ENCODE measurements at regions not wholly inside any gene's neighbourhood (a gene's known extent, or its start where the extent isn't known, plus 50 kb on each side); places are given as distances from the start of the nearest gene placed in this dataset.

GRCh38 chr16:61042737-61043136 is 993.5 kb downstream of the CDH8 start:
- TF ChIP-seq POLR2AphosphoS5 (IDR thresholded peaks at IDR 0.05; ENCODE audit: low read depth, low read length), result no peak
- no peak for TF ChIP-seq FOXP2 (optimal IDR thresholded peaks at IDR 0.05; ENCODE audit: borderline replicate concordance, extremely low read depth, extremely low read length, insufficient read depth)
- no peak for TF ChIP-seq TAF1 (IDR thresholded peaks at IDR 0.05; ENCODE audit: borderline replicate concordance, insufficient read depth, low read length)
- TF ChIP-seq REST (IDR thresholded peaks at IDR 0.05; ENCODE audit: insufficient read depth in 1 of 2, low read depth in 2 of 2, low read length in 2 of 2), result peak; percentile 66 to 93; a peak in 3 of 4 replicates
- no peak for TF ChIP-seq SIN3A (IDR thresholded peaks at IDR 0.05; ENCODE audit: borderline replicate concordance, insufficient read depth, low read length)

GRCh38 chr16:61030616-61031015 is 1005.6 kb downstream of the CDH8 start:
- TF ChIP-seq SIN3A (IDR thresholded peaks at IDR 0.05; ENCODE audit: borderline replicate concordance, insufficient read depth, low read length) (no peak), REST (IDR thresholded peaks at IDR 0.05; ENCODE audit: insufficient read depth in 1 of 2, low read depth in 2 of 2, low read length in 2 of 2) (no peak), POLR2AphosphoS5 (IDR thresholded peaks at IDR 0.05; ENCODE audit: low read depth, low read length) (no peak), FOXP2 (optimal IDR thresholded peaks at IDR 0.05; ENCODE audit: borderline replicate concordance, extremely low read depth, extremely low read length, insufficient read depth) (no peak), TAF1 (IDR thresholded peaks at IDR 0.05; ENCODE audit: borderline replicate concordance, insufficient read depth, low read length) (no peak)

- TF ChIP-seq SIN3A (IDR thresholded peaks at IDR 0.05; ENCODE audit: borderline replicate concordance, insufficient read depth, low read length) (no peak), REST (IDR thresholded peaks at IDR 0.05; ENCODE audit: insufficient read depth in 1 of 2, low read depth in 2 of 2, low read length in 2 of 2) (no peak), TAF1 (IDR thresholded peaks at IDR 0.05; ENCODE audit: borderline replicate concordance, insufficient read depth, low read length) (no peak), FOXP2 (optimal IDR thresholded peaks at IDR 0.05; ENCODE audit: borderline replicate concordance, extremely low read depth, extremely low read length, insufficient read depth) (no peak), POLR2AphosphoS5 (IDR thresholded peaks at IDR 0.05; ENCODE audit: low read depth, low read length) (no peak)
These were observed 1011.9 kb downstream of the CDH8 start for GRCh38 chr16:61024180-61024900.

DNA sequence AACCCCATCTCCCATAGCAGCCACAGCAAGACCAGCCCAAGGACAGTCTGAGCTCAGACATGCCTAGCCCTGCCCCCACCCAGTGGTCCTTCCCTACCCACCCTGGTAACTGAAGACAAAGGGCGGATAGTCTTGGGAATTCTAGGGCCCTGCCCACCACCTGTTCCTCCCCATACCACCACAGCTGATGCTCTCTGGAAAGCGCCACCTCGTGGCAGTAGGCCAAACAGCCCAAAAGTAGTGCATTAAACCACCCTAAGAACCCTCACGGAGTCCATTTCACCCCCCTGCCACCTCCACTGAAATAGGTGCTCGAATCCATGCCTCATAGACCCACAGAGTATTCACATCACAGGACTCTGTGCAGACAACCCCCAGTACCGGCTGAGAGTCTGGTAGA is 1021.4 kb downstream of the CDH8 start:
- TF ChIP-seq FOXP2 (optimal IDR thresholded peaks at IDR 0.05; ENCODE audit: borderline replicate concordance, extremely low read depth, extremely low read length, insufficient read depth) (no peak), SIN3A (IDR thresholded peaks at IDR 0.05; ENCODE audit: borderline replicate concordance, insufficient read depth, low read length) (no peak), POLR2AphosphoS5 (IDR thresholded peaks at IDR 0.05; ENCODE audit: low read depth, low read length) (no peak), REST (IDR thresholded peaks at IDR 0.05; ENCODE audit: insufficient read depth in 1 of 2, low read depth in 2 of 2, low read length in 2 of 2) (no peak), TAF1 (IDR thresholded peaks at IDR 0.05; ENCODE audit: borderline replicate concordance, insufficient read depth, low read length) (no peak)

Data from PFSK-1 (cell line).